HG02870 (cell line): ENCODE measurements at regions not wholly inside any gene's neighbourhood (a gene's known extent, or its start where the extent isn't known, plus 50 kb on each side); places are given as distances from the start of the nearest gene placed in this dataset.

Source experiments
- ATAC-seq: cut with Tn5 transposase; IDR thresholded peaks from one replicate; pipeline ENCODE4 v1.9.1; 2021; ENCODE audit warnings: mild to moderate bottlenecking, moderate library complexity; ENCODE audit not compliant: unreplicated experiment

- no peak for ATAC-seq
Observed at GRCh38 chr6:15810618-15811017, 147.8 kb upstream of the DTNBP1 start.

DNA sequence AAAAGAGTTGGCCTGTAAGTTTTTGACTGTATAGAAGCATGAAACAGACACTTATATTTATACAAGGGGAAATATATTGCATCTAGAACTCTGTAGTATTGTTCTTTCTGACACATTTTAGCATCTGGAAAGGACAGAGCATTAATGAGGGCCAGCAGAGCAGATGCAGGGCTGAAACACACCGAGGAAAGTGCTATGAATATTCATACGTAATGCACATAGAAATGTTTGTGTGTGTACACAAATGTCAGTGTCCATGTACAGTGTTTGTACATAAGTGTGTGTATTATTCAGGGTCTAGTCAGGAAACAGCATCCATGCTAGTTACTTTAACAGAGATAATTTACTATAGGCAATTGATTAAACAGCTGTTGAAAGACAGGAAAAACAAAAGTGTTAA, 146.5 kb upstream of the DTNBP1 start:
- ATAC-seq = no peak

DNA sequence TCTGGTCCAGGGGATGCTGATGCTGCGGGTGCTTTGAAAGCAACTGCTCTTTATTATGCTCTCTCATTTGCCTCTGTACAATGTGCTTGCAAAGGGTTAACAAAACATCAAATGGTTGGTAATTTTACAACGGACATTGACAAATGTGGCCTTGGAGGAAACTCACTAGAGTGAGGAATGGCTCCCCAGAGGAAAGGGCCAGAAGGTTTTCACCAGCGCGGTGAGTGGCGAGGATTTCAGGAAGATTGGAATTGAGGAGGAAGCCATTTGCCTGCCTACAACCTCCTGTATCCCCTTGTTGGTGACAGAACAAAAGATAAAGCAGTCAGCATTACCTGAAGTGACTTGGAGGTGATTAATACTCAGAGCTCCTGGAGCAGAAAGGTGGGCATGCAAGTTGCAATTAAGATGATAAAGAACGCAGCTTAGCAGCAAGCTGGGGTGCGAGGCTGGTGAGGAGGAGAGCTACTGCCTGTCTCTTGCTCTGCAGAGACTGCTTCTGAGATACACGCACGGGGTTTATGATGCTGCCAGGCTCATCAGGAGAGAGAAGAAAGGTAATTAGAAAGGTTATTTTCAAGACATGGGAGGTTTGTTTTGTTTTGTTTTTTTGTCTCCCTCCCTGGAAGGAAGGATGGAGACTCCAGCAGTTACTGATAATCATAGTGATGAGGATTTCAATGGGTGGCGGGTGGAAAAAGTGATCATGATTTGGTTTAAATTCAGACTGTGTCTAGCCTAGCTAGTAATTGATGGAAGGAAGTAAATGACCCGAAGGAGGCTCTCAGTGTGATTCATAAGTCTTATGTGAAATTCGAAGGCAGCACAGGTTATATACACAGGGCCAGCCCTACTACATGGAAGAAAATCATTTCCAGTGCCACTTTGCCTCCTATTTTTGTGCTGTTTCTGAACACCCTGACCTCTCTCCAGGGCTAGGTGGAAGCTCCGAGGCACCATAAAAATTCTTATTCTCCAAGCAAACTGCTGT, 141.6 kb upstream of the DTNBP1 start:
- no peak for ATAC-seq

DNA sequence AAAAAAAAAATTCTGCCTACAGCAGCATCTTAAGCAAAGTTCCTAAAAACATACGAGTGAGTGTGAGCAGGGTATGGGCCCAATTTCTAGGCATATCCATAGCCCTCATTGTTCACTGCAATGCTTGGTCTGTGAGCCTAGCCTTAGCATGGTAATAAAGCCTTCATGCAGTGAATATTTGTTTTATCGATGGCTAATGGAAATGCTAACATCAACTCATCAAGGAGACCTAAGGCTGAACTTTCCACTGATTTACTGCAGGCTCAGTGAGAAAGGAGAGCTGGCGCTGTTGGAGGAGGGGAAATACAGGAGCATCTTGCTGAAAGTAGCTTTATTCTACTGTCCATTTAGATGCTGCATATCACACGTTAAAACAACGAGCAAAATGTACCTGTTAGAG, 139.6 kb upstream of the DTNBP1 start:
- no peak for ATAC-seq

GRCh38 chr6:15801912-15802311, 139.1 kb upstream of the DTNBP1 start:
- ATAC-seq = no peak

DNA sequence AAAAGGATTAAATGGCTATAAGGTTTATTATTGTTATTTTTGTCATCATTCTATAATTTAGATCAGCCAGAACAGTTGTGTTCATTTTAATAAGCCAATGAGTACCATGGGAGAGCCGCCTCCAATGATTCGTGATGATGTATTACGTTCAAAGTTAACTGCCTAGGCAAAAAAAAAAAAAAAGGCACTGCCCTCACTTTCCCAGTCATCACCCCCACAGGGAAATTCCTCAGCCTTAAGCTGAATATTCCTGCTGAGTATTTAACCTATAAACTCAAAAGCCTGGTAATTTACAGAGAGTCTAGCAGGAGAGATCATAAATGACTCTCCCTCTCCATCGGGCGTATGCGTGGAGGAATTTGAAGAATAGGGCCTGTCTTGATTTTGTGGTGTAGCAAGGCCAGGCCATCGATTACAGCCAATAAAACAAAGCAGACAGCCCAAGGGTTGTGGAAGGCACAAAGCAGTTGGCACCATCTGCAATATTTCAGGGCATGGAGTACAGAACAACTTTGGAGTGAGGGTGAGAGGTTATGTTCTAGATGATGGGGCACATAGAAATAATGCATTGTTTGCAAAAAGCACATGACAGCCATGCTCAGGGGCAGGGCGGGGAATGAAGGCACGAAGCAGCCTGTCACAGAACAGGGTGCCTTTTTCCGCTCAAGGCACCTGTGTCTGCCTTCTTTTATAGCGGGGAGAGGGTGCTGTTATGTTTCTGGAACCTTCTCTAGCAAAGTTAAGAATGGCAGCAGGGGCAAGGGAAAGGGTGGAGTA, 138.2 kb upstream of the DTNBP1 start:
- ATAC-seq = no peak

DNA sequence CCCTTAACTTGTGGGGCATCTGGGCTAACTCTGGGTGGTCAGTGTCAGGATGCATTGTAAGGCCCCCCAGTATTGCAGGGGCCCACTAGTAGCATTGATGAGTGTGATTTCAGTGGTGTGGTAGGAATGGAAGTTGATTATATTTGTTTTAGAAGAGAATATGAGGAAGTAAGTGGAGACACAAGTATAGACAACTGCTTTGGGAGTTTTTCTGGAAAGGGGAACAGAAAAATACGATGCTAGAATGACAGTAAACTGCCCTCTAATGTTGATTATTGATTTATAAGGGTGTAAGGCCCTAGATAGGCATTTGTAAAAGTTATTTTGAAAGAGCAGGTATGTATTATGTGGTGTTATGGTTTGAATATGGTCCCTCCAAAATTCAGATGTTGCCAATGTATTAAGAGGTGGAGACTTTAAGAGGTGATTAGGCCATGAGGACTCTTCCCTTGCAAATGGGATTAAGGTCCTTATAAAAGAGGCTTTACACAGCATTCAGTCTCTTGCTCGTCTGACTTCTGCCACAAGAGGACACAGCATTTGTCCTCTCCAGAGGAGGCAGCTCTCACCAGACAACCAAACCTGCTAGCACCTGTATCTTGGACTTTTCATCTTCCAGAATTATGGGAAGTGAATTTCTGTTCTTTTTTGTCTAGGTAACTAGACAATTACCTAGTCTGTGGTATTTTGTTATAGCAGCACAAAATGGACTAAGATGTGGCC, 135.9 kb upstream of the DTNBP1 start:
- no peak for ATAC-seq

DNA sequence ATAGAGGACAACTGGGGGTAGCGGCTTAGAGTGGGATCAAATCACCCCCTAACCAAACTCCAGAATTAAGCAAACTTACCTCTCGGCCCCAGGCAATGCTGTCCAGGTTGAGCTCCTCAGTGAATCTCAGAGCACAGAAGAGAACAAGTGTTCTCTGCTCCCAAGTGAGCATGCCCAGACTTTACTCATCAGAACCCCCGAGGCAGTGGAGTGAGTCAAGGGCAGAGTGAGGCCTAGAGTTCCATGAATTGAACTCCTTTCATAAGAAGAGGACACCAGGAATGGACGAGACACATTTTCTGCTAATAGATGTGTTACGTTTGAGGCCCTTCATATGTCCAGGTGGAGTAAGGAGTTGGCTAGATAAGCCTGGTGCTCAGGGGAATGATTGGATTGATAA, 134.0 kb upstream of the DTNBP1 start:
- no peak for ATAC-seq

DNA sequence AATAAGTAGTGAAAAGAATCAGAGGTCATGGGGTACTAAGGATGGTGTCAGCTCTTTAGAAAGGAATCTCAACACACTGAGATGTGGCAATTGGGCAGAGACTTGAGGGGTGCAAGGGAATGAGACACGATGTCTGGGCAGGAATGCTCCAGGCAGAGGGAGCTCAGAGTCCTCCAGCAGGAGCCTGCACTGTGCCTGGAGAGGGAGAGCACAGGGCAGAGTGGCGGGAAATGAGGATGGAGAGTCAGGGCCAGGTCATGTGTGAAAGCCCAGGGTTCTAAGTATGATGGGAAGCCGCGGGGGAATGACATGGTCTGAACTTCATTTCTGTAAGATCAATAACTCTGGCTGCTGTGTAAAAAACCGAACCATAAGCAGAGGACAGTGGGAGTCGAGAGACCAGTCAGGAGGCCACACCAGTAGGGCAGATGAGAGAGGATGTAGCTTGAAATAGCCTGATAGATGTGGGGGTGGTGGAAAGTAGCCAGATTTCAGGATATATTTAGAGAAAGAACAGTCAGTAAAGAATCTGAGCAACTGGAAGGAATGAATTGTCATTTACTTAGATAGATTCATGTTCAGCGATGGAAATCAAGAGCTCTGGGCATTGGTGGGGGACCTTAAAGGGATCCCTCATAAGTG, 133.4 kb upstream of the DTNBP1 start:
- no peak for ATAC-seq

GRCh38 chr6:15793826-15794225, 131.0 kb upstream of the DTNBP1 start:
- ATAC-seq = no peak

GRCh38 chr6:15793288-15793687, 130.5 kb upstream of the DTNBP1 start:
- ATAC-seq = no peak

DNA sequence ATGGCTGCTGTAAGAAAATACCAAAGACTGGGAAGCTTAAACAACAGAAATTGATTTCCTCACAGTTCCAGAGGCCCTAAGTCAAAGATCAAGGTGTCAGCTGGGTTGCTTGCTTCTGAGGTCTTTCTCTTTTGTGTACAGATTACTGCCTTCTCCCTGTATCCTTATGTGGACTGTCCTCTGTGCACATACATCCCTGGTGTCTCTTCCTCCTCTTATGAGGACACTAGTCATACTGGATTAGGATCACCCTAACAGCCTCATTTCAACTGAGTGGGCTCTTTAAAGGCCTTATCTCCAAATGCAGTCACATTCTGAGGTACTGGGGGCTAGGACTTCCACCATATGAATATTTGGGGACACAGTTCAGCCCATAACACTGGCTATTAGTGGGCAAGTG, 130.0 kb upstream of the DTNBP1 start:
- ATAC-seq = no peak

- ATAC-seq = no peak
Observed at GRCh38 chr6:15791448-15792181, 128.8 kb upstream of the DTNBP1 start.

DNA sequence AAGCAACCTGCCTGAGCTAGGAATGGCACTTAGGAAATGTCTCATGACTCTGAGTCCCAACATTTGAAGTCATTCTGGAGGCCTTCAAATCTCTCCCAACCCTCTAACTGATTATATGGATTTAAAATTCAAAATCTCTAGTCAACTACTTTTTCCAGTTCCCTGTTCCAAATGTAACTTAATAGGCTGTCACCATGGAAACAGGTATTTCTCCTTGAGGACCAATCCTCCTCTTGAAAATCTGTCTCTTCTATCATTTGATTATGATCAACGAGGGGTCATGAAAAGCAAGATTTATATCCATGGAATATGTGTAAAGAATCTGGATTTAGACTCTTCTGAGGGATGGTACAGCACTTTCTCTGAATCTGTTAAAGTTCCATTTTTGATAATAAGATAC, 127.3 kb upstream of the DTNBP1 start:
- ATAC-seq = no peak

- no peak for ATAC-seq
Observed at GRCh38 chr6:15786846-15787245, 124.0 kb upstream of the DTNBP1 start.

- no peak for ATAC-seq
Observed at GRCh38 chr6:15783484-15783883, 120.7 kb upstream of the DTNBP1 start.

- no peak for ATAC-seq
Observed at GRCh38 chr6:15781890-15782289, 119.1 kb upstream of the DTNBP1 start.

GRCh38 chr6:15781333-15781732, 118.5 kb upstream of the DTNBP1 start:
- ATAC-seq = no peak

- no peak for ATAC-seq
Observed at GRCh38 chr6:15780437-15780836, 117.6 kb upstream of the DTNBP1 start.

DNA sequence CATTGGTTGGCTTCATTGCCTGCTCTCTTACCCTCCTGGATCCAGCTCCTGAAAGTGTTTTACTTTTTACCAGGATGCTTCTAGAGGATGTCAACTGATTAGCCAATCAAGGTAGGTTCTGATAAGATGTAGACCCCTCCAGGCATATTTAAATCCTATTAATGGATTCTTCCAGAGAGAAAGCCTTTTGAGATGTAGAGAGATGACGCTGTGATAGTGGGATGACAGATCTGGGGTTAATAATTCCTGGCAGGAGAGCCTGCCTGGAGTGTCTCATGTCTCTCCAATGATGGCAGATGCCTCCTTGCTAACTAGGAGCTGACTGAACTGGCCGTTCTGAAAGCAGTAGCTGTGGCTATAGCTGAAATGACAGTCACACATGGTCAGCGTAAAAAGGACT, 116.9 kb upstream of the DTNBP1 start:
- ATAC-seq = no peak
